Loucy (cell line): ENCODE measurements at regions not wholly inside any gene's neighbourhood (a gene's known extent, or its start where the extent isn't known, plus 50 kb on each side); places are given as distances from the start of the nearest gene placed in this dataset.

Experiments used
- H2AFZ ChIP-seq: fragments of 200-600 bp; sonication (generic); 2 replicates; pipeline ENCODE4 v1.6.0; 2016; ENCODE audit warnings: antibody characterized with exemption, mild to moderate bottlenecking, low read length, moderate library complexity
- H3F3A ChIP-seq: fragments of 200-600 bp; 2 replicates; pipeline ENCODE4 v1.6.0; 2016; ENCODE audit warnings: antibody characterized with exemption, low read depth, mild to moderate bottlenecking
- H3K27me3 ChIP-seq: fragments of 200-600 bp; sonication (generic); 2 replicates; pipeline ENCODE4 v1.6.1; 2014; ENCODE audit warnings: low read length, mild to moderate bottlenecking; ENCODE audit not compliant: insufficient read depth, poor library complexity, severe bottlenecking
- H3K36me3 ChIP-seq: fragments of 200-600 bp; sonication (generic); 2 replicates; pipeline ENCODE4 v1.6.1; 2016; ENCODE audit warnings: low read length; ENCODE audit not compliant: insufficient read depth
- H3K4me1 ChIP-seq: fragments of 200-600 bp; sonication (generic); 2 replicates; pipeline ENCODE4 v1.5.1; 2014; ENCODE audit warnings: low read length, mild to moderate bottlenecking; ENCODE audit not compliant: insufficient read depth, poor library complexity, severe bottlenecking
- H3K4me2 ChIP-seq: fragments of 200-600 bp; sonication (generic); 2 replicates; pipeline ENCODE4 v1.6.0; 2014; ENCODE audit warnings: antibody characterized with exemption, low read length, low read depth, mild to moderate bottlenecking; ENCODE audit not compliant: poor library complexity, severe bottlenecking
- H3K4me3 ChIP-seq: fragments of 200-600 bp; sonication (generic); 2 replicates; pipeline ENCODE4 v1.5.1; 2014; ENCODE audit warnings: low read length, mild to moderate bottlenecking, mixed read lengths; ENCODE audit not compliant: poor library complexity, severe bottlenecking
- H3K79me2 ChIP-seq: fragments of 200-600 bp; sonication (generic); 2 replicates; pipeline ENCODE4 v1.6.1; 2014; ENCODE audit warnings: low read length; ENCODE audit not compliant: insufficient read depth
- H3K9ac ChIP-seq: fragments of 200-600 bp; sonication (generic); 2 replicates; pipeline ENCODE4 v1.6.0; 2014; ENCODE audit warnings: mild to moderate bottlenecking, low read depth, low read length, moderate library complexity; ENCODE audit not compliant: poor library complexity, severe bottlenecking
- H3K9me2 ChIP-seq: fragments of 200-600 bp; sonication (generic); replicated peaks from 2 replicates; pipeline ENCODE4 v1.6.1; 2016; ENCODE audit warnings: low read depth, low read length, mixed read lengths
- H3K9me3 ChIP-seq: fragments of 200-600 bp; sonication (generic); 2 replicates; pipeline ENCODE4 v1.6.1; 2014; ENCODE audit warnings: mild to moderate bottlenecking, antibody characterized with exemption, low read length, low read depth; ENCODE audit not compliant: insufficient read depth
- H4K20me1 ChIP-seq: fragments of 200-600 bp; sonication (generic); 2 replicates; pipeline ENCODE4 v1.6.0; 2014; ENCODE audit warnings: antibody characterized with exemption, low read length, mild to moderate bottlenecking; ENCODE audit not compliant: insufficient read depth, poor library complexity, severe bottlenecking
- CTCF ChIP-seq: fragments of 200-600 bp; sonication (generic); conservative IDR thresholded peaks from 2 replicates; pipeline ENCODE4 v1.5.1; 2014; ENCODE audit warnings: mild to moderate bottlenecking, antibody characterized with exemption, low read length
- EZH2phosphoT487 ChIP-seq: fragments of 200-600 bp; IDR thresholded peaks from 2 replicates; pipeline ENCODE4 v1.6.1; 2018; ENCODE audit warnings: antibody characterized with exemption, mild to moderate bottlenecking, moderate library complexity, borderline replicate concordance

- no peaks in the 10 kb centered on the region for H3F3A ChIP-seq
- H2AFZ ChIP-seq = no peak overlapping the region
- no peaks in the 10 kb centered on the region for H3K9me2 ChIP-seq
- no peaks in the 10 kb centered on the region for H3K27me3 ChIP-seq
- TF ChIP-seq EZH2phosphoT487 (no peak), CTCF (no peak)
- H3K9ac ChIP-seq = no peak overlapping the region
- H3K4me1 ChIP-seq = no peaks in the 10 kb centered on the region
- no peak overlapping the region for H3K4me3 ChIP-seq
- H3K9me3 ChIP-seq = peaks cover 3% of the 10 kb centered on the region; the same call in 1 of the 2 replicates
- H4K20me1 ChIP-seq = no peaks in the 10 kb centered on the region
- H3K79me2 ChIP-seq = no peaks in the 10 kb centered on the region
- H3K4me2 ChIP-seq = no peak overlapping the region
- no peaks in the 10 kb centered on the region for H3K36me3 ChIP-seq
Measured at GRCh38 chr14:82878951-82879350, 1345.3 kb upstream of the SEL1L start.

GRCh38 chr14:82879949-82880535 is 1346.4 kb upstream of the SEL1L start:
- Histone ChIP-seq H3K4me2 (no peak overlapping the region), H3K79me2 (no peaks in the 10 kb centered on the region), H3K36me3 (no peaks in the 10 kb centered on the region), H3K4me3 (no peak overlapping the region), H3K9me3 (peaks cover 3% of the 10 kb centered on the region; the same call in 1 of the 2 replicates), H4K20me1 (no peaks in the 10 kb centered on the region), H3F3A (no peaks in the 10 kb centered on the region), H3K27me3 (no peaks in the 10 kb centered on the region), H3K9ac (no peak overlapping the region), H3K4me1 (no peaks in the 10 kb centered on the region), H2AFZ (no peak overlapping the region), H3K9me2 (no peaks in the 10 kb centered on the region)
- TF ChIP-seq EZH2phosphoT487 = no peak
- no peak for TF ChIP-seq CTCF

GRCh38 chr14:82886670-82887069 is 1353.0 kb upstream of the SEL1L start:
- Histone ChIP-seq H3K9ac (no peak overlapping the region), H3K36me3 (no peaks in the 10 kb centered on the region), H2AFZ (no peak overlapping the region), H3K4me3 (no peak overlapping the region), H3K4me2 (no peak overlapping the region), H3K79me2 (no peaks in the 10 kb centered on the region), H3K9me2 (no peaks in the 10 kb centered on the region), H3F3A (no peaks in the 10 kb centered on the region), H3K27me3 (no peaks in the 10 kb centered on the region), H4K20me1 (no peaks in the 10 kb centered on the region), H3K4me1 (no peaks in the 10 kb centered on the region), H3K9me3 (peaks cover 3% of the 10 kb centered on the region; the same call in 1 of the 2 replicates)
- no peak for TF ChIP-seq CTCF
- TF ChIP-seq EZH2phosphoT487 = no peak
